ENCODE measurements at regions not wholly inside any gene's neighbourhood (a gene's known extent, or its start where the extent isn't known, plus 50 kb on each side); places are given as distances from the start of the nearest gene placed in this dataset.

DNA sequence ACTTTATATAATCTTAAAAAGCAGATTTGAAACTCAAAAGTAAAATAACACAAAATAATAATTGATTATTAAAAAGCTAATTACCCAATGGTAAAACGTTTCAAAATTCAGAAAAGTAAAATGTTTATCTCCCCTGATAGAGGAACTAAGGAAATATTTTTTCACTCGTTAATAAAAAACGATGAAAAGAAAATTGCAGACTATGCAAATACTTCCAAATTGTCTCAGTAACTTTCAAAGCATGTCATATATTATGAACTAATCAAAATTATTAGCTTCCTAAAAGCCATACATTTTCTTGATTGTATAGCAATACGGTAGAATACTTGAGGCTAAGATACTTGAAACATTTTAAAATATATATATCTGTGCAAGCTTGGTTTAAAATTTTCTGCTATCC is 366.3 kb downstream of the TLL1 start:
- TF ChIP-seq CTCF (IDR thresholded peaks at IDR 0.05; ENCODE audit: low read depth, low read length, poor library complexity, severe bottlenecking) (no peak), EZH2phosphoT487 (IDR thresholded peaks at IDR 0.05; ENCODE audit: borderline replicate concordance, low read length) (no peak)
